VCaP (cell line): ENCODE measurements at regions not wholly inside any gene's neighbourhood (a gene's known extent, or its start where the extent isn't known, plus 50 kb on each side); places are given as distances from the start of the nearest gene placed in this dataset.

Source experiments
- H3K27ac ChIP-seq: fragments of 450-650 bp; 2 replicates; pipeline ENCODE4 v1.5.1; 2017
- TF ChIP-seq, protein P1 (sequence below): fragments of 450-650 bp; conservative IDR thresholded peaks from 2 replicates; pipeline ENCODE4 v1.5.1; 2017; ENCODE audit warnings: mild to moderate bottlenecking, moderate library complexity

DNA sequence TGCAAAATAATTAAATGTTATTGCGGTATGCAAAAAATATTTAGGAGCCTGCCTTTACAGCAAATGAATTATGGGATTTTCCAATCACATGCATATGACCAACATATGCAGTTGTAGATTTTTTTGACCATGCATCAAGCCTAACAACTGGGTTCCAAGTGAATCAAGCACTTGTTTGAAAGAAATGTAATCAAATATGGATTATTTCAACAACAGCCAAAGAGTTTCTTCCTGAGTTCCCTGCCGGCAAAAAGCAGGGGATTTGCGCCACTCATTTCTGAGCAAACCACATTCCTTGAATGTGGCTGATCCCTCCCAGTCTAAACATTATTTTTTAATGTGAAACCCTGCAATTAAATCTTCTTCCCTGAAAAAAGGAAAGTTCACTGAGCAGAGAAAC is 100.1 kb upstream of the ADTRP start:
- TF ChIP-seq, protein P1, sequence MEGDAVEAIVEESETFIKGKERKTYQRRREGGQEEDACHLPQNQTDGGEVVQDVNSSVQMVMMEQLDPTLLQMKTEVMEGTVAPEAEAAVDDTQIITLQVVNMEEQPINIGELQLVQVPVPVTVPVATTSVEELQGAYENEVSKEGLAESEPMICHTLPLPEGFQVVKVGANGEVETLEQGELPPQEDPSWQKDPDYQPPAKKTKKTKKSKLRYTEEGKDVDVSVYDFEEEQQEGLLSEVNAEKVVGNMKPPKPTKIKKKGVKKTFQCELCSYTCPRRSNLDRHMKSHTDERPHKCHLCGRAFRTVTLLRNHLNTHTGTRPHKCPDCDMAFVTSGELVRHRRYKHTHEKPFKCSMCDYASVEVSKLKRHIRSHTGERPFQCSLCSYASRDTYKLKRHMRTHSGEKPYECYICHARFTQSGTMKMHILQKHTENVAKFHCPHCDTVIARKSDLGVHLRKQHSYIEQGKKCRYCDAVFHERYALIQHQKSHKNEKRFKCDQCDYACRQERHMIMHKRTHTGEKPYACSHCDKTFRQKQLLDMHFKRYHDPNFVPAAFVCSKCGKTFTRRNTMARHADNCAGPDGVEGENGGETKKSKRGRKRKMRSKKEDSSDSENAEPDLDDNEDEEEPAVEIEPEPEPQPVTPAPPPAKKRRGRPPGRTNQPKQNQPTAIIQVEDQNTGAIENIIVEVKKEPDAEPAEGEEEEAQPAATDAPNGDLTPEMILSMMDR: no peak
- no peak overlapping the region for H3K27ac ChIP-seq

GRCh38 chr6:11878029-11878428 is 99.4 kb upstream of the ADTRP start:
- H3K27ac ChIP-seq: no peak overlapping the region
- TF ChIP-seq, protein P1: no peak

- TF ChIP-seq, protein P1: no peak
- no peak overlapping the region for H3K27ac ChIP-seq
Measured at GRCh38 chr6:11876934-11877433, 98.4 kb upstream of the ADTRP start.

DNA sequence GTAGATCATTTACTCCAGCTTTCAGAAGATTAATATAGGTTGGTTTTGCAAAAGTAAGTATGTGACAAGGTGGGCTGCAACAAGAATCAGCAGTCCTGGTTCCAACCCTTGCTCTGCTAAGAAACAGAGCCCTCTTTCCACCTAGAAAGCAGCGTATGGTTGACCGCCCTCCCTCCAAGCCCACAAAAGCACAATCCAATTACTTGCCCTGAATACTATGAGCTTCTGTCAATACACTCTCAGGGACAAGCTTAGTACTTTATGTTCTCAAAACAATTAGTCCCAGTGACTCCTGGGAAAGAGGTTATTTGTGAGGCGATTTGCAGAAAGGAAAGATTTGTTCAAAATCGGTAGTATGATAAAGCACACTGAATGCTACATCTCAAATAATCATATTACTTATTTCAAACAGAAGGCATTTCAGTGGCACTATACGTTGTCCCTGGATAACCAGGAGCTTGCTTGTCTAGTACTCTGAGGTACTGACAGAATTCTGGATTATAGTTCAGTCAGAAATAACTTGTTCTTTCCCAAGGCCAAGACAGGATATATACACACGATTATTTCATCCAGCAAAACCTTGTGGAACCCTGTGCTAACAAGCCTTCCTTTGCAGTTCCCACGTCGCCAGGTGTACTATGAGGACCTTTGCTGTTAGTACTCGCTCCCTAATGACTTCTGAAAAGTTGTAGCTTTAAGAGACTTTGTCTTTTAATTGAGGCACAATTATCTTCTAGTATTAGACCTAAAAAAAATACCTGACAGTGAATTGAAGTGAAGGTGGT is 96.9 kb upstream of the ADTRP start:
- TF ChIP-seq, protein P1: no peak
- H3K27ac ChIP-seq: no peak overlapping the region

- TF ChIP-seq, protein P1: no peak
- H3K27ac ChIP-seq: no peak overlapping the region
Measured at GRCh38 chr6:11869672-11870340, 91.2 kb upstream of the ADTRP start.

- TF ChIP-seq, protein P1: no peak
- H3K27ac ChIP-seq: no peak overlapping the region
Measured at GRCh38 chr6:11868392-11868791, 89.8 kb upstream of the ADTRP start.

- TF ChIP-seq, protein P1: no peak
- H3K27ac ChIP-seq: no peak overlapping the region
Measured at GRCh38 chr6:11865680-11866300, 87.2 kb upstream of the ADTRP start.
